Epidermal melanocyte (primary cell): ENCODE measurements at regions not wholly inside any gene's neighbourhood (a gene's known extent, or its start where the extent isn't known, plus 50 kb on each side); places are given as distances from the start of the nearest gene placed in this dataset.
"Not testable (repeated sequence)": the region's sequence is repeated elsewhere in the genome, so short reads cannot be mapped to it uniquely, and the experiment has no call there.

Source experiments
- DNase-seq: peaks from one replicate; pipeline ENCODE4 v3.0.0; 2011; ENCODE audit warnings: low spot score; ENCODE audit not compliant: insufficient read length

DNA sequence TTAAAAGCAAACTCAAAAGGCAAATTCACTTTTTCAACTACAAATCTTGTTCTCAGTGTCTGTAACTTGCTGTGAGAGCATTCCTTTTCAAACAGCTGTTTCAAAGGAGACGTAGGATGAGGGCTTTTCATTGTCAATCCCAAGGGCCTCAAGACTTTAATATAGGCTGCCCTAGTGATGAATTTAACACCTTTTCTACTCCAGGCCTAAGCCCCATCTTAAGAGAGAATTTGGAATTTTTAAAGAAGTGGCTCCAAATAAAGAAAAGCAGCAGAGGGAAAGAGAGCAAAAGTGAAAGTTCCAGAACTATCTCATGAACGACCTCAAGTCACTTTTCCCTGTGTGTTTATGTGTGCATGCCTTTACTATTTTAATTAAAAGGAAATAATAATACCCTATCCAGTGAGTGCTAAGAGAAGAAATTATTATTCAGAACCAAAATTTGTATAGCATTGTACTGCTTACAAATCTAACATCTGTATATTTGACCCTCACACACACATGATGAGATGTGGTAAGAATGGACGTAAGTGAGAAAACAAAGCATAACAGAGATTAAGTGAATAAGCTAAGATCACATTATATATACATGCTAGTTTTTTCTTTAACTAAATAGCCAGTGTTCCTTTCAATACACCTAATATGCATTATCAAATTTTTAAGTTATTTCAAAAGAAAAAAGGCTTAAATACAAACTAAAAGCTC, 196.4 kb downstream of the VGLL3 start:
- DNase-seq, result no peak

DNA sequence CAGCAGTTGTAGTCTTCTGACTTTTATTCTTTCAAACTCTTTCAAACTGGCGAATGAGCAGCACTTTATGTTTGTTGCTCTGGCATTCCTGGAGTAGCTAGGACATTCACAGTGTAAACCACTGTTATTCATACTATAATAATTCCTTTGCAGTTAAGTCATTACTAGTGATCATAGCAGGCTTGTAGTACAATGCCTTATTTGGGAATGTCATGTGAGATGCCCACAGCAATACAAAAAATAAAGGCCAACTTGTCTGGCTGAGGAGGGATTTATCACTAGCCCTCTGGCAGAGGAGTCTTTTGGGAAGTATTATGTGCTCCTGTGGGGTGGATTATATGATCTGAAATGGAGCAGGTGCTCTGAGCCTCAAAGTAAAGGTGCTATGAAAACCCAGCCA, 197.2 kb downstream of the VGLL3 start:
- peak; percentile 34 for DNase-seq

DNA sequence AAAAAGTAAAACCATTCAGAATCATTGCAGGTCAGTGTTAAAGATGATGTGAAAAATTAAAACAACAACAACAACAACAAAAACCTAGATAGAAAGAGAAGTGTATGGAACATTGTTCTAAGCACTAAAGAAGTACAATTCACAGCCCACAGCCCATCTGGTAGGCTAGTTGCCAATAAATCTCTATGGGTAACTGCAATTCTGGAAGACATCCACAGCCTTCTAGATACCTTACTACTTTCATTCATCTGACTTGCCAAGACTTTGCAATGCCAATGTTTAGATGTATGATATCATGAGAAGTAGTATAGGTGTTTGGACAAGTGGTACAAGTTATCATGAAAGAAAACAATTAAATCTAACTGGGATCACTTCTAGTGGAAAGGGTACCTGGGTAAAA, 198.6 kb downstream of the VGLL3 start:
- DNase-seq, result no peak

DNA sequence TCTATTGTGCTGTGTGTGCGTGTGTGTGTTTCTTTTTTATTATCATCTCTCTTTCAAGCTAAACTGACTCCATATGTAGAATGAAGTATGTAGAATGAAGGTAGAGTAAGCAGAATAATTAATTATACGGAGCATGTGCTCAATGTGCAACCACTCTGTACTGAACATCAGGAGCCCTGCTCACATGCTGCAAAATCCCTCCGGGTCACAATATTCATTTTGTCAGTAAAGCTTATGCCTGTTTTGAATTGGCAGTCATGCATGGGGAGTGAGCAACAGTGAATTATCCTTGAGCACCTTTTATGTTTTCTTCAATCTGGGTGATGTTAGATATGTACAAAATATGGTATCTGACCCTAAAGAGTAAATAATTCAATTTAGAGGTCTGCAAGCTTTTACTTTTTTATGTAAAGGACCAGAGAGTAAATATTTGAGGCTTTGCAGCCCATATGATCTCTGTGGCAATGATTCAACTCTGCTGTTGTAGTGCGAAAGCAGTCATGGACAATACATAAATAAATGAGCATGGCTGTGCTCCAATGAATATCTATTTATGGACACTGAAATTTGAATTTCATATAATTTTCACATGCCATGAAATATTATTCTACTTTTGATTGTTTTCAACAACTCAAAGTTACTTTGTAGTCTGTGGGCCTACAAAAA, 199.9 kb downstream of the VGLL3 start:
- no peak for DNase-seq

DNA sequence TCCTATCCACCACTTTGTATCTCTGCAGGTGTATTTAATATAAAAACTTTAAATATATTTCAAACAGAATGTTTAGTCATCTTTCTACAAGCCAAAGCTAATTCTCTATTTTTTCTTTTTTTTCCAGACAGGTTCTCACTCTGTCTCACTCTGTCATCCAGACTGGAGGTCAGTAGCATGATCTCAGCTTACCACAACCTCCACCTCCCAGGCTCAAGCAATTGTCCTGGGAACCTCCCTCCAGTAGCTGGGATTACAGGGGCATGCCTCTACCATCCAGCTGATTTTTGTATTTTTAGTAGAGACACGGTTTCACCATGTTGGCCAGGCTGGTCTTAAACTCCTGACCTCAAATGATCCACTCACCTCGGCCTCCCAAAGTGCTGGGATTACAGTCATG, 202.6 kb downstream of the VGLL3 start:
- DNase-seq, result no peak

DNA sequence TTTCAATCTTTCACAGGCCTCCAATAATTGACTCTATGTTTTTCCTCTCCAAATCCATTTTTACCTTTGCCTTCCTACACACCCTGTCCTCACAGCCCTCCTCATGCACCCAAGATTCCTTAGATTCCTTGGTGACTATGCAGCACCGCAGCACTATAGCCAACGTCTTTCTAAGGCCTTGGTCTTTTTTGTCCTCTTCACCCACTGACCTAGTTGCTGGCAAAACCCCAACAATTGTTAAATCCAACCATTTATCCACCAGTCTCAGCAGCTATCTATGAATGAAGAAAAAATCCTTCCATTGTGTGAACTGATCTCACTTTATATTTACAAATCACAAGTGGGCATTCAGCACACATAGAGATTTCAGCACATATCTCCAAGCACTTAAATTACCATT, 203.9 kb downstream of the VGLL3 start:
- no peak for DNase-seq

DNA sequence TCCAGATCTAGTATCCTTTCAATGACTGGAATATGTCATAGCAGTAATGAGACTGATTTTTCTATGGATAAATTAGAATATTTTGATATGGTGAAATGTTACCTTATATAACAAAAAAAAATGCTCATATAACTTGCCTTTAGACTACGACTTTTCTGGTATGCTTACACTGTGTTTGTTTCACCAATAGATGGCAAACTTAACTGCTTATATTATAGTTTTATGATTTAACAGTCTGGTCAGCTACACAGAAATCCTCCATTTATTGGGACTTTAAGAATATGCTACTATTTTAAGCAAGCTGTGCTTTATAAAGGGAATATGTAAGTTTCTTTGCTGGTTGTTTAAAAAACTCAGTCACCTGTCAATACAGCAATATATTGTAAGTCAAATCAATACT, 205.6 kb downstream of the VGLL3 start:
- peak; percentile 26 for DNase-seq

DNA sequence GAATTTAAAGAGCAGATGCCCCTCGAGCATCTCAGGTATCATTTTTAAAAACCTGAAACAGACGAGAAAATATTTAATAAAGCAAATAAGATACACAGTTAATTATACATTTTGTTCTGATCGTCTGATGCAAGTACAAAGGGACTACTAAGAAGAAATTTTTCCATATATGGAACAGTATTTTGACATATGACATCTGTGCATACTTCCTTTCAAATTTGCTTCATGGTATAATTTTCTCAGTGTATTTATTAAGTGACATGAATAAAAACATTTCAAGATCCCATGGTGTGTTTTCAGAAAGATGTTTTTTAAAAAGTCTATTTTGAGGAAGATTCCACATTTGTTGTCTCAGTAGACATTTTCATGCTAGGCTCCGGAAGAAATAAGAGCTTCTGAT, 208.1 kb downstream of the VGLL3 start:
- no peak for DNase-seq

DNA sequence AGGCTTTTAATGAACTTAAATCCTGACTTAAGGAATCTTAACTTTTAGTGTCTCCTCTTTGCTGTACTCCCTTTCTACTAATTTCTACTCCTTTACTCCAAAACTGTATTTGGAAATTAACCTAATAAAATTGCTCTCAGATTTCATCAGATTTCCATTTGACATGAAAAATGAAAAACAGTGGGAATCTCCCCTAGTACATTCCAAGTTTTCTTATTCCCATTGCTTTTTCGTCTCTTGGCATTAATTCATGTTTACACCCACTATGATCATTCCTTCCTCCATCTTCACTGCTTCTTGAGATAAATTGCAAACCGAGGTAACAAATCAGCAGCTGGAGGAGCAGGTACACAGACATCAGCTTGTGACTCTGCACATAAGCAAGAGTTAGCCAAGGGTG, 208.7 kb downstream of the VGLL3 start:
- no peak for DNase-seq

DNA sequence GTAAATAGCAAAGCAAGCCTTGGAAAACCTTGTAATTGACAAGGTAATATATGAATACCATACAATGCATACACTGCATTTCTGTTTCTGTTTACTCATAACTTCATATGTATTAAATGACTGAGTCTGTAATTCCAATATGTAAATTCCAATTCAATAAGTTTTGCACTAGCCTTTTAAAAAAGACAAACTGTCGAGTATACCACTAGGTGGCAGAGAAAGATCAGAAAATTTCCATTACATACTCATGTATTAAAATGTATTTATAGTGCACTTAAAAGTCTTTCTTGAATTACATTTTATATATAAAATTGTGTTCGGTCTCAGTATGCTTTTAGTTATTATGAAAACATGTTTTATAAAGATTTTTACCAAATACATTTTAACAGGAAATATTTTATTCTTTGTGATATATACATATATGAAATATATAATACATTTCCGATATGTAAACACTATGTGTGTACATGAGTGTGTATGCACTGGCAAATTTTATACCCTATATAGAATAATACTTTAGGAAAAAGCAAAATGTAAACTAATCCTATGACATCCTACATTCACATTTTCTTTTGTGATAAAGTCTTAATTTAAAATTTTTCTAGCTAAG, 216.8 kb downstream of the VGLL3 start:
- no peak for DNase-seq

DNA sequence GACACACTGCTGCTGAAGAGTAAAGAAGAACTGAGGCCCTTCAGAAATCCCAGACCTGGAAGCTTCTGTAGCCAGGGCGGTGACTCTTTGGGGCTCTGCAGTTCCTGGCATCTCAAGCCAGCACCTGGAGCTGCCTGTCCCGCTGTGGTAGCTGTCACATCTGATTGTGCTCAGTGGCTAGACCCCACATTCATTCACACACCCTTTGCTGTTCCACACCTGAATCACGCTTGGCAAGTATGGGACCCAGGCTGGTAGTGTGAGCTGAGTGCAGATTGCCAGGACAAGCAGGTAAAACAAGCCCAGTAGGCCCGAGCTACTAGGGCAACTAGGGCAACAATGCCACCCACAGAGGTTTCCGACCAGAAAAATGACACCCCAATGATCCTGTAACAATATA, 218.2 kb downstream of the VGLL3 start:
- no peak for DNase-seq

DNA sequence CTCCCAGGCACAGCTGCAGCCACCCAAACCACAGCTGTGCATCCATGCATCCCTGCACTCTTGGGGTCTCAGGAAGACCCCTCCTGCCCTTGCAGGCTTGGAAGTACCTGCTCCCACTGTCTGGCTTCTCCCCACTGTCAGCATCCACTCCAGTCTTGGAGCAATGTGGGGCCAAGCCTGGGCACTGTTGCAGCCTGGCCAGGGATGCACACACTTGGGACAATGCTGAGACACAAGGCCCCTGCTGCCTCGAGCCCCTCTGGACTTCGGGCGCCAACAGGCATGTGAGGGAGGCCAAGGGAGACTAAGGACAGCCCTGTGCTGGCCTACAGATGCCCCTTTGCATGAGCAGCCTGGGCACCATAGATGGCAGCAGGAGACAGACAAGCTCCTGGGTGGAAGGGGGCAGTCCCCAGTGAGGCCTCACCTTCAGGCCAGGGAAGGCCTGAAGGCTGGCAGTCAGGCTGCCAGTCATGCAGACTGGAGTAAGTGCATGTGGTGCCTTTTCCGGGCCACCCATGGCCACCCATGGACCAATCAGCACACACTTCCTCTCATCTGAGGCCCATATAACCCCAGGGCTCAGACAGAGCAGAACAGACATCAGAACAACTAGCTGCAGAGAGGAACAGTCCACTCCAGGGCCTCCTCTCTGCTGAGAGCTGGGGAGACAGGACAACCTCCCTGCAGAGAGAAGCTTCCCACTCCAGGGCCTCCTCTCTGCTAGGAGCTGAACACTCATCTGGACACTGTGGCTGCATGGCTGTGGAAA, 219.0 kb downstream of the VGLL3 start:
- DNase-seq, result no peak

DNA sequence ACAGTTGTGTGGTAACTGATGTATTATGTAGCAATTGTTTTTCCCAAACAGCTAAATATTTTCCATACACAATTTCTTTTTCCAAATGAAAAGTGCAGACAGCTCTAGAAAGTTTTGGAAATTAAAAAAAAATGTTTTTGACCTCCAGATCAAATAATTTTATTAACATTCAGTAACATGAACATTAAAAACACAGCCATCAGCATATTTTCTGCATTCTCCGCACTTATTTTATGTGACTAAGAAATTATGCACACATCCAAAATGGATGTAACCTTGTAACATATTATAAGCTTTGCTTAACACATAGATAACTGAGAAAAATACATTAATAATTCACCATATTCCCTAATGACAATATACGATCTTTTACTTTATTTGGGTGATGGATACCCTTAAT, 224.6 kb downstream of the VGLL3 start:
- DNase-seq, result no peak

DNA sequence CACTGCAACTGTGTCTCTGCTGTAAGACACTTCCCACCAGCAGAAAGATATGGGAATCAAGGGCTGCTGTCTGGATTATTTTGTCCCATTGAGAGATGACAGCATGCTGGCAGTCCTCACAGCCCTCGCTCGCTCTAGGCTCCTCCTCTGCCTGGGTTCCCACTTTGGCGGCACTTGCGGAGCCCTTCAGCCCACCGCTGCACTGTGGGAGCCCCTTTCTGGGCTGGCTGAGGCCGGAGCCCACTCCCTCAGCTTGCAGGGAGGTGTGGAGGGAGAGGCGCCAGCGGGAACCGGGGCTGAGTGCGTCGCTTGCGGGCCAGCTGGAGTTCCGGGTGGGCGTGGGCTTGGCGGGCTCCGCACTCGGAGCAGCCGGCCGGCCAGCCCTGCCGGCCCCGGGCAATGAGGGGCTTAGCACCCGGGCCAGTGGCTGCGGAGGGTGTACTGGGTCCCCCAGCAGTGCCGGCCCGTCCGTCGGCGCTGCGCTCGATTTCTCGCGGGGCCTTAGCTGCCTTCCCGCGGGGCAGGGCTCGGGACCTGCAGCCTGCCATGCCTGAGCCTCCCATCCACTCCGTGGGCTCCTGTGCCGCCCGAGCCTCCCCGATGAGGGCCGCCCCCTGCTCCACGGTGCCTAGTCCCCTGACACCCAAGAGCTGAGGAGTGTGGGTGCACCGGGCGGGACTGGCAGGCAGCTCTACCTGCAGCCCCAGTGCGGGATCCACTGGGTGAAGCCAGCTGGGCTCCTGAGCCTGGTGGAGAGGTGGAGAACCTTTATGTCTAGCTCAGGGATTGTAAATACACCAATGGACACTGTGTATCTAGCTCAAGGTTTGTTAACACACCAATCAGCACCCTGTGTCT, 233.4 kb downstream of the VGLL3 start:
- not testable (repeated sequence) for DNase-seq

DNA sequence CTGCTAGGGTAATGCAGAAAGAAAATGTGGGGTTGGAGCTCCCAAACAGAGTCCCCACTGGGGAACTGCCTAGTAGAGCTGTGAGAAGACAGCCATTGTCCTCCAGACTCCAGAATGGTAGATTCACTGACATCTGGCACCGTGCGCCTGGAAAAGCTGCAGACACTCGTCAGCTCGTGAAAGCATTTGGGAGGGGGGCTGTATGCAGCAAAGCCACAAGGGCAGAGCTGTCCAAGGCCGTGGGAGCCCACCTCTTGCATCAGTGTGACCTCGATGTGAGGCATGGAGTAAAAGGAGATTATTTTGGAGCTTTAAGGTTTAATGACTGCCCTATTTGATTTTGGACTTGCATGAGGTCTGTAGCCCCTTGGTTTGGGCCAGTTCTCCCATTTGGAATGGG, 242.9 kb downstream of the VGLL3 start:
- no peak for DNase-seq

DNA sequence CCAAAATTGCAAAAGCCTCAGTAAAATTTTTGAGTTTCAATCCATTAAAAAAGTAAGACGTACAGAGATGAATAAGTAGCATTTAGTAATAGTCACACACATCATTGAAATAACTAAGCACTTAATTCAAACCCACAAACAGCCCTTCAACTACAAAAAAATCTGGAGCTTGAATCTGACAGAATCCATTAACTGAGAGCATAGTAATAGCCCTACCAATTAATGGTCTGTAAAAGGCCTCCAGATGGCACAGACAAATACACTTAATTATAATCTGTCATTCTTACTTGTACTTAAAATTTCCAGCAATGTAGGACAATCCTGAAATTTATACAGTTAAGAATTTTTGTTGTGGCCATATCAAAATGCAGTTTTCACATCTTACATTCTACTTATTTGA, 246.9 kb downstream of the VGLL3 start:
- no peak for DNase-seq

DNA sequence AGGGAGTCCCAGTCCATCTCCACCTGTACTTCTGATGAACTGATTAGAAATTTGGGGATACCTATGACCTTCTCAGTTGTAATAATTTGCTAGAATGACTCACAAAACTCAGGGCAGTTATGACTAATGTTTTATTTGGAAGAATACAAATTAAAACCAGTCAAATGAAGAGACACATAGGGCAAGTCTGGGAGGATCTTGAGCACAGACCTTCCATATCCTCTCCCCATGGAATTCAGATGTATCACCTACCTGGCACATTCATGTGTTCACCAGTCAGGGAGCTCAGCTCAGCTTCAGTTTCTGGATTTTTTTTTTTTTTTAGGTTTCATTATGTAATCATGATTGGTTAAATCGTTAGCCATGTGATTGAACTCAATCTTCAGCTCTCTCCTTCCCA, 247.7 kb downstream of the VGLL3 start:
- no peak for DNase-seq

DNA sequence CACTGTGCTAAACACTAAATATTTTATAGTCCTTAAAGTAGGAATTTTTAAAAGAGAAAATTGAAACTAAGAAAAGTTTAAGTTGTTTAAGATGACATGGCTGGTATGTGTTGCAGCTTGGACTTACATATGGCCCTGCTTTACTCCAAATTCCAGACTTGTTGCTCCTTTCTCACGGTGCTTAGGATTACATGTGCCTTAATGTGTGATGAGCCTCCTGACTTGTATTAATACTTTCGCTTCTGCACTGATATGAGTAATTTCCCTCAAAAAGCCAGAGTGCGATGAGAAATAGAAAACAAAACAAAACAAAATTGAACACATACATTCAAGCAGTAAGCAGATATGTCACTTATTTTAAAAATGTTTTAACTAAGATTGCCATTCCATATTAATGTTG, 250.2 kb downstream of the VGLL3 start:
- no peak for DNase-seq

DNA sequence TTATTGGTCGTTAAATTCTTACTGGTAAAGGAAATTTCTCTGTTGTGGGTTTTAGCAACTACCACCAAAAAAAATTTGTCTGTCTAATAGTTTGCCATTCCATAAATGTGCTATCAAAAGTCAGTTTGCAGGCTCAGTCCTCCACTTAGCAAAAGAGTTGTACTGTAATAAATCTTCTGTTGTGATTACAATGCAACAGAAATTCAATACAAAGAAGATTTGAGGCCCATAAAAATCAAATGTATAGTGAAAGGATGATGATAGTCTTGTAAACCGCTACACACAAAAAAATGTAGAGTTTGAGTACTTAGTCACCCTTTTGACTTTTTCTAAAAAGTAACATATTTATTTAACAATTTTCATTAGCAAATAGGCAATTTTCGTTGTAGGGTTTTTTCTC, 251.7 kb downstream of the VGLL3 start:
- no peak for DNase-seq

DNA sequence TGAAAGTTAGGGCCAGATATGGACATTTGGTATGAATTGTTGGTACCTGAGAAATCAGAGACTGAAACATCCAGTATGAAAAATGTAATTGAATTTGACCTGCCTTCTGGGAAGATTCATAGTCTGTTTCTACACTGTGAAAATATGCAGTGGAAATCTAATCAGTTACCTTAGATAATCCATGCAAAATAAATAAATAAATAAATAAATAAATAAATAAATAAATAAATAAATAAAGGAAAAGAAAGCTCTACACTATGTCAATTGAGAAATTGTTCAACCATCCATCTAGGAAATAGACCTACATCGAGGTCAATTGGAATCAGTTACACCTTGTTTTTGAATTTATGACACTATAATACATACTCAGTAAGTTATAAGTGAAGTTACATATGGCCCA, 252.3 kb downstream of the VGLL3 start:
- no peak for DNase-seq

DNA sequence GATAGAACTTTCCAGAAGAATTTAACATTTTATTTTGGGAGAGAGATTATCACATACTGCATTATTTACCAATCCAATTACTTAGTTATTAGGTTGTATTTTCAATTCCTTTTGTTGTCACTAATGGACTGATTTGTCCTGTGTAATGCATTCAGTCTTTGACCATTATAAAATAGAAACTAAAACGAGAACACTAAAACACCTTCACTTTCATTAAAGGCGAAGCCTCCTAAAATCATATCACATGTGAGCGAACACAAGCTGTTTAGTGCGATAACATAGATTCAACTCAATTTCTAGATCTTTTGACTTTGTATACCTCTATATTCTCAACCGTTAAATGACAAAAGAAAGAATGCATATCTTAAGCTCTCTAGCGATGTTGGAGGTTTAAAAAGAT, 253.4 kb downstream of the VGLL3 start:
- DNase-seq, result no peak
